ENCODE measurements at regions not wholly inside any gene's neighbourhood (a gene's known extent, or its start where the extent isn't known, plus 50 kb on each side); places are given as distances from the start of the nearest gene placed in this dataset.

GRCh38 chr4:67234296-67234695 is 311.0 kb downstream of the CENPC start:
- Mint-ChIP-seq H3K36me3 (ENCODE audit: low read depth) (no peaks in the 10 kb centered on the region), H3K9me3 (no peaks in the 10 kb centered on the region), H3K4me1 (no peaks in the 10 kb centered on the region), H3K4me3 (no peak overlapping the region), H3K27me3 (ENCODE audit: low read depth) (no peaks in the 10 kb centered on the region), H3K27ac (no peak overlapping the region)
- no peak for TF ChIP-seq CTCF (IDR thresholded peaks at IDR 0.05; ENCODE audit: unreplicated experiment in 3 of 3)

DNA sequence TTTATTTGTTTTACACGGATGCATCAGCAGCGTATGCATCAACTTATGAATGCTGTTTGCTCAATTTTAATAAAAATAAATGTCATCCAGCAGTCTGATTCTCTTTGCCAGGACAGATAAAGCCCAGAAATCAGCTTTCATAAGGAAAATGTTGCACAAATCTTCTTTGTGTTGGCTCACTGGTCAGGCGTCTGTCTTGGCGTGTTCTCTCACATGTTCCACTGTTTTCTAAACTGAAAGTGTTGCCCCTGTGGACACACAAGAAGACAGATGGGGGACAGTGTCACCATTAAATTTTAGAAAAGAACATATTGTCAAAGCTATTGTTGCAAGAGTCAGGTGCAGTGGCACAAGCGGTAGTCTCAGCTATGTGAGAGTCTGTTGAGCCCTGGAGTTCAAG is 316.2 kb downstream of the CENPC start:
- Mint-ChIP-seq H3K9me3 (no peaks in the 10 kb centered on the region), H3K27ac (no peak overlapping the region), H3K36me3 (ENCODE audit: low read depth) (no peaks in the 10 kb centered on the region), H3K27me3 (ENCODE audit: low read depth) (no peaks in the 10 kb centered on the region), H3K4me1 (no peaks in the 10 kb centered on the region), H3K4me3 (no peak overlapping the region)
- no peak for TF ChIP-seq CTCF (IDR thresholded peaks at IDR 0.05; ENCODE audit: unreplicated experiment in 3 of 3)

DNA sequence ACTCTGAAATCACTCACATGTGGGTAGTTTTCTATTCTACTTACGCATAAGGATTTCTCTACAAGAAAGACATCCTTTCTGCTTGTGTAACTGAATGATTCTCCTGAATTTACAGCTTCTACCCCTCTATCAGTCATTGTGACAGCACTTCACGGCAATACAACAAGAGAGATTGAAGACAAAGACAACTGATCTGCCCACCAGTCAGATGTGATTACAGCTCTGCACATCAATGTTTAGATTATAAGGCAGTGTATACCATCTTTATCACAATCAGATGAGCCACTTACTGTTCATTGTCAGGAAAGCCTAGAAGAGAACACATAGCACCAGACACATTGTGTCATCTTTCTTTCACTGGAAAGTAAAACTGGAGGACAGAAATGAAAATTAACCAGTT is 324.4 kb downstream of the CENPC start:
- Mint-ChIP-seq H3K27ac (no peak overlapping the region), H3K36me3 (ENCODE audit: low read depth) (no peaks in the 10 kb centered on the region), H3K4me3 (no peak overlapping the region), H3K27me3 (ENCODE audit: low read depth) (peaks cover 5% of the 10 kb centered on the region), H3K4me1 (no peaks in the 10 kb centered on the region), H3K9me3 (no peaks in the 10 kb centered on the region)
- no peak for TF ChIP-seq CTCF (IDR thresholded peaks at IDR 0.05; ENCODE audit: unreplicated experiment in 3 of 3)

DNA sequence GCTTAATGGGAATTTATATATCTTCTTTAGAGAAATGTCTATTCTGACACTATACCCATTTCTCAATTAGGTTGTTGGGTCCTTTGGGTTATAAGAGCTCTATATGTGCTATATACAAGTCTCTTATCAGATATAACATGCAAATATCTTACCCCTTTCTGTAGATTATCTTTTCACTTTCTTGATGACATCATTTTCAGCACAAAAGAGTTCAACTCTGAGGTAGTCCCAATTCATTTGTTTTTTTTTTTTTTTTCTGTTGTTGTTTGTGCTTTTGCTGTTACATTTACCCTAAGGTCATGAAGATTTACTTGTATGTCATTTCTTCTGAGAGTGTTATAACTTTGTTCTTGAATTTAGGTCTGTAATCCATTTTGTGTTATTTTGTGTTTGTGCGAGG is 326.4 kb downstream of the CENPC start:
- Mint-ChIP-seq H3K27ac (no peak overlapping the region), H3K9me3 (no peaks in the 10 kb centered on the region), H3K4me1 (no peaks in the 10 kb centered on the region), H3K27me3 (ENCODE audit: low read depth) (peaks cover 5% of the 10 kb centered on the region), H3K4me3 (no peak overlapping the region), H3K36me3 (ENCODE audit: low read depth) (no peaks in the 10 kb centered on the region)
- TF ChIP-seq CTCF (IDR thresholded peaks at IDR 0.05; ENCODE audit: unreplicated experiment in 3 of 3), result no peak

GRCh38 chr4:67207941-67208441 is 337.3 kb downstream of the CENPC start:
- no peak for TF ChIP-seq CTCF (IDR thresholded peaks at IDR 0.05; ENCODE audit: unreplicated experiment in 3 of 3)
- Mint-ChIP-seq H3K4me3 (no peak overlapping the region), H3K36me3 (ENCODE audit: low read depth) (no peaks in the 10 kb centered on the region), H3K27me3 (ENCODE audit: low read depth) (peaks cover 6% of the 10 kb centered on the region), H3K9me3 (peaks cover 4% of the 10 kb centered on the region), H3K4me1 (no peaks in the 10 kb centered on the region), H3K27ac (no peak overlapping the region)

GRCh38 chr4:67204441-67204840 is 340.9 kb downstream of the CENPC start:
- no peak overlapping the region for H3K4me3 Mint-ChIP-seq
- H3K27me3 Mint-ChIP-seq (ENCODE audit: low read depth), result peaks cover 6% of the 10 kb centered on the region
- no peaks in the 10 kb centered on the region for H3K9me3 Mint-ChIP-seq
- TF ChIP-seq CTCF (IDR thresholded peaks at IDR 0.05; ENCODE audit: unreplicated experiment in 3 of 3), result no peak
- no peaks in the 10 kb centered on the region for H3K4me1 Mint-ChIP-seq
- H3K27ac Mint-ChIP-seq, result no peak overlapping the region
- no peaks in the 10 kb centered on the region for H3K36me3 Mint-ChIP-seq (ENCODE audit: low read depth)
